DOHH2 (cell line): ENCODE measurements at regions not wholly inside any gene's neighbourhood (a gene's known extent, or its start where the extent isn't known, plus 50 kb on each side); places are given as distances from the start of the nearest gene placed in this dataset.

ENCODE experiments used
- EZH2phosphoT487 ChIP-seq: fragments of 200-600 bp; sonication (generic); IDR thresholded peaks from 2 replicates; pipeline ENCODE4 v1.6.1; 2017; ENCODE audit warnings: borderline replicate concordance, mild to moderate bottlenecking, antibody characterized with exemption, low read length, moderate library complexity, mixed read lengths
- TF ChIP-seq, protein P1 (sequence below): fragments of 200-600 bp; sonication (generic); IDR thresholded peaks from one replicate; pipeline ENCODE4 v1.5.1; 2014; ENCODE audit warnings: antibody characterized with exemption, mild to moderate bottlenecking, low read depth, low read length; ENCODE audit not compliant: poor library complexity, severe bottlenecking

DNA sequence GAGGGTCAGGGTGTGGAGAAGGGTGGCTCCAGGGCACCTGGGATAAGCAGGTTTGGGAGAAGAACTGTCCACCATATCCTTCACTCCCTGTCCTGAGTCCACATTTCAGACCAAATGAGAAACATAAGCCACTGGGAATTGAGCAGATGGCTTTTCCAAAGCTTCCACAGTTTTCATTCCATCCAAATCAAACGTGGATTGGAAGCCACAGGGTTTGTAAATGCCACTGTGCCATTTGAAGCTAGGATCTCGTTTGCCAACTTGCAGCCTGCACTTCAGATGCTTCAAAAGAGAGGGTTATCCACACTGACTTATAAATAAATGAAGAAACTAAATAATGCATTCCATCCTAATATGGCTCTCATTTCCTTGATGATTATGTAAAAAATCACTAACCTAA lies 81.5 kb downstream of the UQCRFS1 start:
- no peak for TF ChIP-seq EZH2phosphoT487
- TF ChIP-seq, protein P1, sequence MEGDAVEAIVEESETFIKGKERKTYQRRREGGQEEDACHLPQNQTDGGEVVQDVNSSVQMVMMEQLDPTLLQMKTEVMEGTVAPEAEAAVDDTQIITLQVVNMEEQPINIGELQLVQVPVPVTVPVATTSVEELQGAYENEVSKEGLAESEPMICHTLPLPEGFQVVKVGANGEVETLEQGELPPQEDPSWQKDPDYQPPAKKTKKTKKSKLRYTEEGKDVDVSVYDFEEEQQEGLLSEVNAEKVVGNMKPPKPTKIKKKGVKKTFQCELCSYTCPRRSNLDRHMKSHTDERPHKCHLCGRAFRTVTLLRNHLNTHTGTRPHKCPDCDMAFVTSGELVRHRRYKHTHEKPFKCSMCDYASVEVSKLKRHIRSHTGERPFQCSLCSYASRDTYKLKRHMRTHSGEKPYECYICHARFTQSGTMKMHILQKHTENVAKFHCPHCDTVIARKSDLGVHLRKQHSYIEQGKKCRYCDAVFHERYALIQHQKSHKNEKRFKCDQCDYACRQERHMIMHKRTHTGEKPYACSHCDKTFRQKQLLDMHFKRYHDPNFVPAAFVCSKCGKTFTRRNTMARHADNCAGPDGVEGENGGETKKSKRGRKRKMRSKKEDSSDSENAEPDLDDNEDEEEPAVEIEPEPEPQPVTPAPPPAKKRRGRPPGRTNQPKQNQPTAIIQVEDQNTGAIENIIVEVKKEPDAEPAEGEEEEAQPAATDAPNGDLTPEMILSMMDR, result no peak
